HEK293 (cell line): ENCODE measurements at regions not wholly inside any gene's neighbourhood (a gene's known extent, or its start where the extent isn't known, plus 50 kb on each side); places are given as distances from the start of the nearest gene placed in this dataset.

Experiments
- EGR2 ChIP-seq: fragments of 450-650 bp; formaldehyde crosslinking; IDR thresholded peaks from 2 replicates; pipeline ENCODE4 v1.5.1; 2016; ENCODE audit warnings: low read depth, missing biosample characterization, missing genetic modification characterization
- HOXA7 ChIP-seq: sonication (generic); formaldehyde crosslinking; IDR thresholded peaks from 2 replicates; pipeline ENCODE4 v1.8.1; 2022; ENCODE audit warnings: missing genetic modification reagents, borderline replicate concordance
- SETDB1 ChIP-seq: IDR thresholded peaks from one replicate; pipeline ENCODE4 v1.6.1; 2017; ENCODE audit warnings: mild to moderate bottlenecking, low read length, moderate library complexity, mixed read lengths; ENCODE audit not compliant: insufficient read length
- TCF7L2 ChIP-seq: IDR thresholded peaks from 2 replicates; pipeline ENCODE4 v1.6.1; 2011; ENCODE audit warnings: low read depth, mild to moderate bottlenecking, inconsistent platforms, low read length, moderate library complexity, borderline replicate concordance
- ZFHX2 ChIP-seq: fragments of 450-650 bp; formaldehyde crosslinking; conservative IDR thresholded peaks from 2 replicates; pipeline ENCODE4 v1.5.1; 2016; ENCODE audit warnings: missing biosample characterization, missing genetic modification characterization
- ZNF274 ChIP-seq, 2 experiments: fragments of 200-500 bp in 1 of 2; fragments of 450-650 bp in 1 of 2; sonication (Bioruptor generic) in 1 of 2; formaldehyde crosslinking in 1 of 2; IDR thresholded peaks; 2 replicates each; pipeline versions ENCODE4 v1.5.1 to v1.6.1; 2014 to 2016; ENCODE audit warnings: borderline replicate concordance in 1 of 2, inconsistent platforms in 1 of 2, low read length in 1 of 2, missing biosample characterization in 1 of 2, missing genetic modification characterization in 1 of 2
- TF ChIP-seq, protein P1 (sequence below): fragments of 450-650 bp; formaldehyde crosslinking; IDR thresholded peaks from 2 replicates; pipeline ENCODE4 v1.5.1; 2016; ENCODE audit warnings: missing biosample characterization, missing genetic modification characterization
- TF ChIP-seq, protein P2 (sequence below): fragments of 450-650 bp; formaldehyde crosslinking; IDR thresholded peaks from 2 replicates; pipeline ENCODE4 v1.5.1; 2016; ENCODE audit warnings: missing biosample characterization, missing genetic modification characterization
- TF ChIP-seq, protein P3 (sequence below): fragments of 450-650 bp; formaldehyde crosslinking; IDR thresholded peaks from 2 replicates; pipeline ENCODE4 v1.5.1; 2016; ENCODE audit warnings: missing biosample characterization, missing genetic modification characterization, low read depth
- TF ChIP-seq, protein P4 (sequence below): fragments of 450-650 bp; formaldehyde crosslinking; IDR thresholded peaks from 2 replicates; pipeline ENCODE4 v1.5.1; 2016; ENCODE audit warnings: missing biosample characterization, missing genetic modification characterization
- TF ChIP-seq, protein P5 (sequence below): fragments of 450-650 bp; IDR thresholded peaks from 2 replicates; pipeline ENCODE4 v1.5.1; 2018; ENCODE audit warnings: missing biosample characterization, missing genetic modification characterization
- TF ChIP-seq, protein P6 (sequence below): fragments of 450-650 bp; formaldehyde crosslinking; optimal IDR thresholded peaks from 2 replicates; pipeline ENCODE3; 2016; ENCODE audit warnings: missing biosample characterization, mild to moderate bottlenecking, missing genetic modification characterization
- TF ChIP-seq, protein P7 (sequence below): fragments of 450-650 bp; formaldehyde crosslinking; IDR thresholded peaks from 2 replicates; pipeline ENCODE4 v1.5.1; 2016; ENCODE audit warnings: missing biosample characterization, missing genetic modification characterization
- TF ChIP-seq, protein P8 (sequence below): fragments of 450-650 bp; formaldehyde crosslinking; IDR thresholded peaks from 2 replicates; pipeline ENCODE4 v1.5.1; 2016; ENCODE audit warnings: missing biosample characterization, missing genetic modification characterization

DNA sequence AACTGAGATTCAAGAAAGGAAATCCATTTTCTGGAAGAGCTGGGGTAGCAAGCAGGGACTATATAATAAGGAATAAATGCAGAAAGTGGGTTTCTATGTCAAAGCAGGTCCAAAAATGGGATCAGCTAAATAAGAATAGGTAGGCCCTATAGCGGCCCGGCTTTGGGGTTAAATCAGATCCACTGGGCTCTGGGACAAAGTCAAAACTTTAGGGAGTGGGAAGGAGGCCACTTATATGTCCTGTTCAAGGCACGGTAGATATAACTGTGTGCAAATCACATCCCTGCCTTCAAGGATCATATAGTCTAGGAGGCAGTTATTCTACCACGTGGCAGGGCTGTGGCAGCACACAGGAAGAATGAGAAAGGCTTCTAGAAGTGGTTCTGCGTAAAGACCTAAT, 191.4 kb upstream of the CDYL start:
- TF ChIP-seq ZFHX2 (tag by site-specific recombination) (no peak), ZNF274 (IDR thresholded peaks at IDR 0.05; ENCODE audit: low read length) (no peak), ZNF274 (tag by site-specific recombination; IDR thresholded peaks at IDR 0.05; ENCODE audit: borderline replicate concordance) (no peak), EGR2 (tag by site-specific recombination) (no peak), HOXA7 (CRISPR knock-in tag) (no peak), SETDB1 (no peak), TCF7L2 (no peak)
- TF ChIP-seq, protein P1, sequence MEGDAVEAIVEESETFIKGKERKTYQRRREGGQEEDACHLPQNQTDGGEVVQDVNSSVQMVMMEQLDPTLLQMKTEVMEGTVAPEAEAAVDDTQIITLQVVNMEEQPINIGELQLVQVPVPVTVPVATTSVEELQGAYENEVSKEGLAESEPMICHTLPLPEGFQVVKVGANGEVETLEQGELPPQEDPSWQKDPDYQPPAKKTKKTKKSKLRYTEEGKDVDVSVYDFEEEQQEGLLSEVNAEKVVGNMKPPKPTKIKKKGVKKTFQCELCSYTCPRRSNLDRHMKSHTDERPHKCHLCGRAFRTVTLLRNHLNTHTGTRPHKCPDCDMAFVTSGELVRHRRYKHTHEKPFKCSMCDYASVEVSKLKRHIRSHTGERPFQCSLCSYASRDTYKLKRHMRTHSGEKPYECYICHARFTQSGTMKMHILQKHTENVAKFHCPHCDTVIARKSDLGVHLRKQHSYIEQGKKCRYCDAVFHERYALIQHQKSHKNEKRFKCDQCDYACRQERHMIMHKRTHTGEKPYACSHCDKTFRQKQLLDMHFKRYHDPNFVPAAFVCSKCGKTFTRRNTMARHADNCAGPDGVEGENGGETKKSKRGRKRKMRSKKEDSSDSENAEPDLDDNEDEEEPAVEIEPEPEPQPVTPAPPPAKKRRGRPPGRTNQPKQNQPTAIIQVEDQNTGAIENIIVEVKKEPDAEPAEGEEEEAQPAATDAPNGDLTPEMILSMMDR = no peak
- TF ChIP-seq, protein P2, sequence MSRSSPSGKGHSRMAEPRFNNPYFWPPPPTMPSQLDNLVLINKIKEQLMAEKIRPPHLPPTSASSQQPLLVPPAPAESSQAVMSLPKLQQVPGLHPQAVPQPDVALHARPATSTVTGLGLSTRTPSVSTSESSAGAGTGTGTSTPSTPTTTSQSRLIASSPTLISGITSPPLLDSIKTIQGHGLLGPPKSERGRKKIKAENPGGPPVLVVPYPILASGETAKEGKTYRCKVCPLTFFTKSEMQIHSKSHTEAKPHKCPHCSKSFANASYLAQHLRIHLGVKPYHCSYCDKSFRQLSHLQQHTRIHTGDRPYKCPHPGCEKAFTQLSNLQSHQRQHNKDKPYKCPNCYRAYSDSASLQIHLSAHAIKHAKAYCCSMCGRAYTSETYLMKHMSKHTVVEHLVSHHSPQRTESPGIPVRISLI (tag by site-specific recombination) = no peak
- TF ChIP-seq, protein P3, sequence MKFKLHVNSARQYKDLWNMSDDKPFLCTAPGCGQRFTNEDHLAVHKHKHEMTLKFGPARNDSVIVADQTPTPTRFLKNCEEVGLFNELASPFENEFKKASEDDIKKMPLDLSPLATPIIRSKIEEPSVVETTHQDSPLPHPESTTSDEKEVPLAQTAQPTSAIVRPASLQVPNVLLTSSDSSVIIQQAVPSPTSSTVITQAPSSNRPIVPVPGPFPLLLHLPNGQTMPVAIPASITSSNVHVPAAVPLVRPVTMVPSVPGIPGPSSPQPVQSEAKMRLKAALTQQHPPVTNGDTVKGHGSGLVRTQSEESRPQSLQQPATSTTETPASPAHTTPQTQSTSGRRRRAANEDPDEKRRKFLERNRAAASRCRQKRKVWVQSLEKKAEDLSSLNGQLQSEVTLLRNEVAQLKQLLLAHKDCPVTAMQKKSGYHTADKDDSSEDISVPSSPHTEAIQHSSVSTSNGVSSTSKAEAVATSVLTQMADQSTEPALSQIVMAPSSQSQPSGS (tag by site-specific recombination) = no peak
- TF ChIP-seq, protein P4, sequence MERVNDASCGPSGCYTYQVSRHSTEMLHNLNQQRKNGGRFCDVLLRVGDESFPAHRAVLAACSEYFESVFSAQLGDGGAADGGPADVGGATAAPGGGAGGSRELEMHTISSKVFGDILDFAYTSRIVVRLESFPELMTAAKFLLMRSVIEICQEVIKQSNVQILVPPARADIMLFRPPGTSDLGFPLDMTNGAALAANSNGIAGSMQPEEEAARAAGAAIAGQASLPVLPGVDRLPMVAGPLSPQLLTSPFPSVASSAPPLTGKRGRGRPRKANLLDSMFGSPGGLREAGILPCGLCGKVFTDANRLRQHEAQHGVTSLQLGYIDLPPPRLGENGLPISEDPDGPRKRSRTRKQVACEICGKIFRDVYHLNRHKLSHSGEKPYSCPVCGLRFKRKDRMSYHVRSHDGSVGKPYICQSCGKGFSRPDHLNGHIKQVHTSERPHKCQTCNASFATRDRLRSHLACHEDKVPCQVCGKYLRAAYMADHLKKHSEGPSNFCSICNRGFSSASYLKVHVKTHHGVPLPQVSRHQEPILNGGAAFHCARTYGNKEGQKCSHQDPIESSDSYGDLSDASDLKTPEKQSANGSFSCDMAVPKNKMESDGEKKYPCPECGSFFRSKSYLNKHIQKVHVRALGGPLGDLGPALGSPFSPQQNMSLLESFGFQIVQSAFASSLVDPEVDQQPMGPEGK (tag by site-specific recombination) = no peak
- TF ChIP-seq, protein P5, sequence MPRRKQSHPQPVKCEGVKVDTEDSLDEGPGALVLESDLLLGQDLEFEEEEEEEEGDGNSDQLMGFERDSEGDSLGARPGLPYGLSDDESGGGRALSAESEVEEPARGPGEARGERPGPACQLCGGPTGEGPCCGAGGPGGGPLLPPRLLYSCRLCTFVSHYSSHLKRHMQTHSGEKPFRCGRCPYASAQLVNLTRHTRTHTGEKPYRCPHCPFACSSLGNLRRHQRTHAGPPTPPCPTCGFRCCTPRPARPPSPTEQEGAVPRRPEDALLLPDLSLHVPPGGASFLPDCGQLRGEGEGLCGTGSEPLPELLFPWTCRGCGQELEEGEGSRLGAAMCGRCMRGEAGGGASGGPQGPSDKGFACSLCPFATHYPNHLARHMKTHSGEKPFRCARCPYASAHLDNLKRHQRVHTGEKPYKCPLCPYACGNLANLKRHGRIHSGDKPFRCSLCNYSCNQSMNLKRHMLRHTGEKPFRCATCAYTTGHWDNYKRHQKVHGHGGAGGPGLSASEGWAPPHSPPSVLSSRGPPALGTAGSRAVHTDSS (tag by site-specific recombination) = no peak
- TF ChIP-seq, protein P6, sequence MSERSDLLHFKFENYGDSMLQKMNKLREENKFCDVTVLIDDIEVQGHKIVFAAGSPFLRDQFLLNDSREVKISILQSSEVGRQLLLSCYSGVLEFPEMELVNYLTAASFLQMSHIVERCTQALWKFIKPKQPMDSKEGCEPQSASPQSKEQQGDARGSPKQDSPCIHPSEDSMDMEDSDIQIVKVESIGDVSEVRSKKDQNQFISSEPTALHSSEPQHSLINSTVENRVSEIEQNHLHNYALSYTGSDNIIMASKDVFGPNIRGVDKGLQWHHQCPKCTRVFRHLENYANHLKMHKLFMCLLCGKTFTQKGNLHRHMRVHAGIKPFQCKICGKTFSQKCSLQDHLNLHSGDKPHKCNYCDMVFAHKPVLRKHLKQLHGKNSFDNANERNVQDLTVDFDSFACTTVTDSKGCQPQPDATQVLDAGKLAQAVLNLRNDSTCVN (tag by site-specific recombination) = no peak
- TF ChIP-seq, protein P7, sequence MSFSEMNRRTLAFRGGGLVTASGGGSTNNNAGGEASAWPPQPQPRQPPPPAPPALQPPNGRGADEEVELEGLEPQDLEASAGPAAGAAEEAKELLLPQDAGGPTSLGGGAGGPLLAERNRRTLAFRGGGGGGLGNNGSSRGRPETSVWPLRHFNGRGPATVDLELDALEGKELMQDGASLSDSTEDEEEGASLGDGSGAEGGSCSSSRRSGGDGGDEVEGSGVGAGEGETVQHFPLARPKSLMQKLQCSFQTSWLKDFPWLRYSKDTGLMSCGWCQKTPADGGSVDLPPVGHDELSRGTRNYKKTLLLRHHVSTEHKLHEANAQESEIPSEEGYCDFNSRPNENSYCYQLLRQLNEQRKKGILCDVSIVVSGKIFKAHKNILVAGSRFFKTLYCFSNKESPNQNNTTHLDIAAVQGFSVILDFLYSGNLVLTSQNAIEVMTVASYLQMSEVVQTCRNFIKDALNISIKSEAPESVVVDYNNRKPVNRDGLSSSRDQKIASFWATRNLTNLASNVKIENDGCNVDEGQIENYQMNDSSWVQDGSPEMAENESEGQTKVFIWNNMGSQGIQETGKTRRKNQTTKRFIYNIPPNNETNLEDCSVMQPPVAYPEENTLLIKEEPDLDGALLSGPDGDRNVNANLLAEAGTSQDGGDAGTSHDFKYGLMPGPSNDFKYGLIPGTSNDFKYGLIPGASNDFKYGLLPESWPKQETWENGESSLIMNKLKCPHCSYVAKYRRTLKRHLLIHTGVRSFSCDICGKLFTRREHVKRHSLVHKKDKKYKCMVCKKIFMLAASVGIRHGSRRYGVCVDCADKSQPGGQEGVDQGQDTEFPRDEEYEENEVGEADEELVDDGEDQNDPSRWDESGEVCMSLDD = no peak
- TF ChIP-seq, protein P8, sequence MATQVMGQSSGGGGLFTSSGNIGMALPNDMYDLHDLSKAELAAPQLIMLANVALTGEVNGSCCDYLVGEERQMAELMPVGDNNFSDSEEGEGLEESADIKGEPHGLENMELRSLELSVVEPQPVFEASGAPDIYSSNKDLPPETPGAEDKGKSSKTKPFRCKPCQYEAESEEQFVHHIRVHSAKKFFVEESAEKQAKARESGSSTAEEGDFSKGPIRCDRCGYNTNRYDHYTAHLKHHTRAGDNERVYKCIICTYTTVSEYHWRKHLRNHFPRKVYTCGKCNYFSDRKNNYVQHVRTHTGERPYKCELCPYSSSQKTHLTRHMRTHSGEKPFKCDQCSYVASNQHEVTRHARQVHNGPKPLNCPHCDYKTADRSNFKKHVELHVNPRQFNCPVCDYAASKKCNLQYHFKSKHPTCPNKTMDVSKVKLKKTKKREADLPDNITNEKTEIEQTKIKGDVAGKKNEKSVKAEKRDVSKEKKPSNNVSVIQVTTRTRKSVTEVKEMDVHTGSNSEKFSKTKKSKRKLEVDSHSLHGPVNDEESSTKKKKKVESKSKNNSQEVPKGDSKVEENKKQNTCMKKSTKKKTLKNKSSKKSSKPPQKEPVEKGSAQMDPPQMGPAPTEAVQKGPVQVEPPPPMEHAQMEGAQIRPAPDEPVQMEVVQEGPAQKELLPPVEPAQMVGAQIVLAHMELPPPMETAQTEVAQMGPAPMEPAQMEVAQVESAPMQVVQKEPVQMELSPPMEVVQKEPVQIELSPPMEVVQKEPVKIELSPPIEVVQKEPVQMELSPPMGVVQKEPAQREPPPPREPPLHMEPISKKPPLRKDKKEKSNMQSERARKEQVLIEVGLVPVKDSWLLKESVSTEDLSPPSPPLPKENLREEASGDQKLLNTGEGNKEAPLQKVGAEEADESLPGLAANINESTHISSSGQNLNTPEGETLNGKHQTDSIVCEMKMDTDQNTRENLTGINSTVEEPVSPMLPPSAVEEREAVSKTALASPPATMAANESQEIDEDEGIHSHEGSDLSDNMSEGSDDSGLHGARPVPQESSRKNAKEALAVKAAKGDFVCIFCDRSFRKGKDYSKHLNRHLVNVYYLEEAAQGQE (tag by site-specific recombination) = no peak
